NCI-H2196 (cell line): ENCODE measurements at regions not wholly inside any gene's neighbourhood (a gene's known extent, or its start where the extent isn't known, plus 50 kb on each side); places are given as distances from the start of the nearest gene placed in this dataset.
A peak's percentile ranks its signal among the peaks of the same experiment; 100 is the strongest.
"Not testable (repeated sequence)": the region's sequence is repeated elsewhere in the genome, so short reads cannot be mapped to it uniquely, and the experiment has no call there.

ENCODE experiments used
- DNase-seq: peaks from one replicate; lab custom pipeline; 2025; ENCODE audit not compliant: unreplicated experiment; lab: John Stamatoyannopoulos, UW

GRCh38 chr5:99030906-99031440 lies 102.2 kb upstream of the CHD1 start:
- no peak for DNase-seq

- DNase-seq: no peak
Measured at GRCh38 chr5:99029172-99029571, 100.4 kb upstream of the CHD1 start.

- DNase-seq: not testable (repeated sequence)
Measured at GRCh38 chr5:99028170-99028569, 99.4 kb upstream of the CHD1 start.

- no peak for DNase-seq
Measured at GRCh38 chr5:99025298-99026045, 96.7 kb upstream of the CHD1 start.

- DNase-seq: no peak
Measured at GRCh38 chr5:99023330-99023729, 94.5 kb upstream of the CHD1 start.

- no peak for DNase-seq
Measured at GRCh38 chr5:99022250-99022649, 93.4 kb upstream of the CHD1 start.

- no peak for DNase-seq
Measured at GRCh38 chr5:99020698-99021048, 91.9 kb upstream of the CHD1 start.

- DNase-seq: peak; percentile 66
Measured at GRCh38 chr5:99019812-99020697, 91.2 kb upstream of the CHD1 start.

GRCh38 chr5:99019254-99019653 lies 90.4 kb upstream of the CHD1 start:
- DNase-seq: no peak

GRCh38 chr5:99010294-99010693 lies 81.5 kb upstream of the CHD1 start:
- no peak for DNase-seq

GRCh38 chr5:99008009-99008408 lies 79.2 kb upstream of the CHD1 start:
- not testable (repeated sequence) for DNase-seq

- DNase-seq: no peak
Measured at GRCh38 chr5:99005506-99005905, 76.7 kb upstream of the CHD1 start.

- DNase-seq: no peak
Measured at GRCh38 chr5:99004960-99005359, 76.2 kb upstream of the CHD1 start.

- no peak for DNase-seq
Measured at GRCh38 chr5:99000876-99001275, 72.1 kb upstream of the CHD1 start.

GRCh38 chr5:99000221-99000620 lies 71.4 kb upstream of the CHD1 start:
- DNase-seq: no peak

GRCh38 chr5:98999631-99000030 lies 70.8 kb upstream of the CHD1 start:
- DNase-seq: no peak

GRCh38 chr5:98997000-98997399 lies 68.2 kb upstream of the CHD1 start:
- no peak for DNase-seq

- no peak for DNase-seq
Measured at GRCh38 chr5:98994611-98995010, 65.8 kb upstream of the CHD1 start.

- DNase-seq: no peak
Measured at GRCh38 chr5:98993512-98993911, 64.7 kb upstream of the CHD1 start.

GRCh38 chr5:98992552-98992951 lies 63.7 kb upstream of the CHD1 start:
- DNase-seq: no peak

- DNase-seq: no peak
Measured at GRCh38 chr5:98989727-98990126, 60.9 kb upstream of the CHD1 start.

- DNase-seq: no peak
Measured at GRCh38 chr5:98986587-98986986, 57.8 kb upstream of the CHD1 start.
